SK-N-SH (cell line): ENCODE measurements at regions not wholly inside any gene's neighbourhood (a gene's known extent, or its start where the extent isn't known, plus 50 kb on each side); places are given as distances from the start of the nearest gene placed in this dataset.

Source experiments
- CTCF ChIA-PET: fragments of 300-600, 350-600 bp; formaldehyde crosslinking; extraction: SDS; loops from one replicate; lab custom pipeline; 2021; lab: Yijun Ruan, JAX
- POLR2A ChIA-PET: fragments of 350-600 bp; sonication (Branson Sonifier 250); formaldehyde crosslinking; extraction: SDS; loops from one replicate; lab custom pipeline; 2020; ENCODE audit warnings: antibody characterized with exemption, inconsistent platforms; lab: Yijun Ruan, JAX
- DNase-seq: peaks from one replicate; pipeline ENCODE4 v3.0.0; 2012
- H2AFZ ChIP-seq: fragments of 200-600 bp; sonication (generic); 2 replicates; pipeline ENCODE4 v1.8.1; 2016; ENCODE audit warnings: antibody characterized with exemption, mild to moderate bottlenecking, low read depth
- H3F3A ChIP-seq: fragments of 200-600 bp; sonication (generic); replicated peaks from 2 replicates; pipeline ENCODE3; 2016; ENCODE audit warnings: antibody characterized with exemption, mild to moderate bottlenecking; ENCODE audit not compliant: insufficient read depth
- H3K27ac ChIP-seq, 2 experiments: fragments of 200-500 bp in 1 of 2; fragments of 200-600 bp in 1 of 2; sonication (Bioruptor generic) in 1 of 2; sonication (generic), shearing (Covaris generic) in 1 of 2; 2 replicates each; pipeline versions ENCODE4 v1.5.1 to v1.6.1; 2014 to 2016; ENCODE audit warnings: low read depth in 2 of 2, inconsistent platforms in 1 of 2, low read length in 1 of 2, mild to moderate bottlenecking in 1 of 2, mixed read lengths in 1 of 2
- H3K27me3 ChIP-seq: fragments of 200-600 bp; sonication (generic), shearing (Covaris generic); 2 replicates; pipeline ENCODE4 v1.6.1; 2016; ENCODE audit warnings: mixed run types; ENCODE audit not compliant: insufficient read depth
- H3K36me3 ChIP-seq, 2 experiments: fragments of 200-500 bp in 1 of 2; fragments of 200-600 bp in 1 of 2; sonication (Bioruptor generic) in 1 of 2; sonication (generic) in 1 of 2; replicated peaks in 1 of 2; 2 replicates each; pipeline versions ENCODE3 to v1.5.1; 2014 to 2016; ENCODE audit warnings: low read length in 1 of 2, mild to moderate bottlenecking in 1 of 2; ENCODE audit not compliant: insufficient read depth in 2 of 2, control insufficient read depth in 1 of 2
- H3K4me1 ChIP-seq, 2 experiments: fragments of 200-500 bp in 1 of 2; fragments of 200-600 bp in 1 of 2; sonication (Bioruptor generic) in 1 of 2; sonication (generic), shearing (Covaris generic) in 1 of 2; 2 replicates each; pipeline versions ENCODE4 v1.5.1 to v1.6.1; 2014 to 2016; ENCODE audit warnings: low read depth in 1 of 2, low read length in 1 of 2, mixed run types in 1 of 2; ENCODE audit not compliant: insufficient read depth in 2 of 2, control insufficient read depth in 1 of 2
- H3K4me2 ChIP-seq: fragments of 200-600 bp; sonication (generic), shearing (Covaris generic); 2 replicates; pipeline ENCODE4 v1.6.1; 2017; ENCODE audit warnings: mixed run types
- H3K4me3 ChIP-seq, 2 experiments: fragments of 200-500 bp in 1 of 2; fragments of 200-600 bp in 1 of 2; sonication (Bioruptor generic) in 1 of 2; sonication (generic), shearing (Covaris generic) in 1 of 2; 2 replicates each; pipeline versions ENCODE4 v1.5.1 to v1.8.1; 2014 to 2016; ENCODE audit warnings: low read depth in 2 of 2, inconsistent platforms in 1 of 2, low read length in 1 of 2, mild to moderate bottlenecking in 1 of 2, mixed read lengths in 1 of 2, moderate library complexity in 1 of 2
- H3K79me2 ChIP-seq: fragments of 200-600 bp; sonication (generic); 2 replicates; pipeline ENCODE4 v1.8.1; 2017; ENCODE audit warnings: mild to moderate bottlenecking; ENCODE audit not compliant: insufficient read depth
- H3K9ac ChIP-seq: fragments of 200-600 bp; sonication (generic); 2 replicates; pipeline ENCODE4 v1.6.1; 2017; ENCODE audit warnings: mixed run types
- H3K9me2 ChIP-seq: fragments of 200-600 bp; sonication (generic); 2 replicates; pipeline ENCODE4 v1.6.1; 2017; ENCODE audit warnings: mixed run types
- H3K9me3 ChIP-seq: fragments of 200-600 bp; sonication (generic); 2 replicates; pipeline ENCODE4 v1.6.1; 2017; ENCODE audit warnings: mixed run types, mild to moderate bottlenecking, moderate library complexity
- H4K20me1 ChIP-seq: fragments of 200-600 bp; sonication (generic); 2 replicates; pipeline ENCODE4 v1.6.1; 2017; ENCODE audit warnings: mild to moderate bottlenecking, mixed run types; ENCODE audit not compliant: insufficient read depth
- ELF1 ChIP-seq: IDR thresholded peaks from 2 replicates; pipeline ENCODE4 v1.4.0; 2012
- EP300 ChIP-seq, 2 experiments: IDR thresholded peaks; 2 replicates each; pipeline versions ENCODE4 v1.4.0 to v1.6.1; 2012; ENCODE audit warnings: borderline replicate concordance in 1 of 2, low read depth in 1 of 2, low read length in 1 of 2
- EZH2phosphoT487 ChIP-seq: fragments of 200-600 bp; sonication (generic); IDR thresholded peaks from 2 replicates; pipeline ENCODE4 v1.6.1; 2017; ENCODE audit warnings: low read depth, mixed run types, mild to moderate bottlenecking, antibody characterized with exemption, moderate library complexity, borderline replicate concordance
- GABPA ChIP-seq: IDR thresholded peaks from 2 replicates; pipeline ENCODE4 v1.4.0; 2012; ENCODE audit warnings: low read depth, mild to moderate bottlenecking
- JUND ChIP-seq: IDR thresholded peaks from 2 replicates; pipeline ENCODE4 v1.4.0; 2012
- MAX ChIP-seq: IDR thresholded peaks from 2 replicates; pipeline ENCODE4 v1.4.0; 2012; ENCODE audit warnings: low read depth
- NFIC ChIP-seq: IDR thresholded peaks from 2 replicates; pipeline ENCODE4 v1.4.0; 2012; ENCODE audit warnings: borderline replicate concordance
- NRF1 ChIP-seq: IDR thresholded peaks from 2 replicates; pipeline ENCODE4 v1.6.1; 2012; ENCODE audit warnings: low read depth, mild to moderate bottlenecking, low read length
- PBX3 ChIP-seq: IDR thresholded peaks from 2 replicates; pipeline ENCODE4; 2012
- RAD21 ChIP-seq: IDR thresholded peaks from 2 replicates; pipeline ENCODE4 v1.6.1; 2012; ENCODE audit warnings: mild to moderate bottlenecking, low read length
- RCOR1 ChIP-seq: fragments of 150-350 bp; IDR thresholded peaks from 2 replicates; pipeline ENCODE4 v1.6.1; 2017; ENCODE audit warnings: antibody characterized with exemption, low read length
- REST ChIP-seq: IDR thresholded peaks from 2 replicates; pipeline ENCODE4 v1.6.1; 2012; ENCODE audit warnings: mild to moderate bottlenecking, low read depth, low read length, moderate library complexity
- SIN3A ChIP-seq: IDR thresholded peaks from 2 replicates; pipeline ENCODE4 v1.6.1; 2012; ENCODE audit warnings: low read depth, mild to moderate bottlenecking, low read length, moderate library complexity, borderline replicate concordance
- SMC3 ChIP-seq: IDR thresholded peaks from 2 replicates; pipeline ENCODE4 v1.6.1; 2012; ENCODE audit warnings: low read depth, low read length, improper control_type of control experiment
- TAF1 ChIP-seq: IDR thresholded peaks from 2 replicates; pipeline ENCODE4 v1.6.1; 2012; ENCODE audit warnings: low read depth, mild to moderate bottlenecking, low read length, moderate library complexity, borderline replicate concordance
- YY1 ChIP-seq: IDR thresholded peaks from 2 replicates; pipeline ENCODE4 v1.4.0; 2012; ENCODE audit warnings: low read depth, mild to moderate bottlenecking
- WGBS: methylation state at CpG from one replicate; pipeline ENCODE4 v1.1.6; 2017; ENCODE audit warnings: low lambda C conversion rate; 5-methylcytosine and 5-hydroxymethylcytosine counted together

GRCh38 chr14:88951370-88951769 is 126.9 kb downstream of the TTC8 start:
- Histone ChIP-seq H3K9ac (no peak overlapping the region), H4K20me1 (no peaks in the 10 kb centered on the region), H3K27ac (no peak overlapping the region), H3K9me3 (no peaks in the 10 kb centered on the region), H2AFZ (no peak overlapping the region), H3F3A (no peaks in the 10 kb centered on the region), H3K27me3 (no peaks in the 10 kb centered on the region), H3K9me2 (no peaks in the 10 kb centered on the region), H3K4me2 (no peak overlapping the region)
- 31% methylated on average over 3 of the region's 3 CpGs for WGBS
- DNase-seq = no peak
- POLR2A ChIA-PET = no interaction called here
- no peak for TF ChIP-seq EZH2phosphoT487
- no peak for TF ChIP-seq RCOR1
- TF ChIP-seq SMC3 = no peak
- TF ChIP-seq NFIC = no peak
- no peak for TF ChIP-seq JUND
- TF ChIP-seq SIN3A = no peak
- TF ChIP-seq GABPA = no peak
- TF ChIP-seq NRF1 = no peak
- TF ChIP-seq, all 33 proteins: peak for 0
- H3K4me3 ChIP-seq = no peak overlapping the region; a peak in 1 of 4 replicates
- H3K4me1 ChIP-seq = peaks cover 0 to 12% of the 10 kb centered on the region in 2 experiments; a peak in 2 of 4 replicates
- CTCF ChIA-PET = no interaction called here
- no peaks in the 10 kb centered on the region for H3K79me2 ChIP-seq
- H3K36me3 ChIP-seq = no peaks in the 10 kb centered on the region

GRCh38 chr14:88952901-88953300 is 128.4 kb downstream of the TTC8 start:
- peaks cover 0 to 7% of the 10 kb centered on the region in 2 experiments; a peak in 2 of 4 replicates for H3K4me1 ChIP-seq
- H3K4me2 ChIP-seq = no peak overlapping the region
- H3K9ac ChIP-seq = no peak overlapping the region
- H3K36me3 ChIP-seq = no peaks in the 10 kb centered on the region
- no peak for DNase-seq
- H3F3A ChIP-seq = no peaks in the 10 kb centered on the region
- H3K4me3 ChIP-seq = no peak overlapping the region
- ChIA-PET POLR2A (no interaction called here), CTCF (no interaction called here)
- no peak overlapping the region for H2AFZ ChIP-seq
- H3K79me2 ChIP-seq = no peaks in the 10 kb centered on the region
- no peak for TF ChIP-seq TAF1
- TF ChIP-seq REST = no peak
- no peak for TF ChIP-seq PBX3
- TF ChIP-seq SMC3 = no peak
- TF ChIP-seq ELF1 = no peak
- TF ChIP-seq NFIC = no peak
- TF ChIP-seq YY1 = no peak
- TF ChIP-seq MAX = no peak
- no peak for TF ChIP-seq NRF1
- no peak for TF ChIP-seq RAD21
- no peak for TF ChIP-seq GABPA
- no peak for TF ChIP-seq EZH2phosphoT487
- TF ChIP-seq EP300 (IDR thresholded peaks at IDR 0.05; ENCODE audit: borderline replicate concordance in 1 of 2, low read depth in 1 of 2, low read length in 1 of 2) = no peak
- H3K27ac ChIP-seq = no peak overlapping the region
- 27% methylated on average over 7 of the region's 7 CpGs for WGBS
- H3K27me3 ChIP-seq = no peaks in the 10 kb centered on the region
- no peaks in the 10 kb centered on the region for H3K9me2 ChIP-seq
- no peaks in the 10 kb centered on the region for H4K20me1 ChIP-seq
- H3K9me3 ChIP-seq = no peaks in the 10 kb centered on the region
